ENCODE measurements at regions not wholly inside any gene's neighbourhood (a gene's known extent, or its start where the extent isn't known, plus 50 kb on each side); places are given as distances from the start of the nearest gene placed in this dataset.
A peak's percentile ranks its signal among the peaks of the same experiment; 100 is the strongest.
"Not testable (repeated sequence)": the region's sequence is repeated elsewhere in the genome, so short reads cannot be mapped to it uniquely, and the experiment has no call there.

GRCh38 chr1:228635304-228635703 is 100.0 kb upstream of the RHOU start:
- H3K9ac ChIP-seq (replicated peaks; ENCODE audit: extremely low read depth, insufficient read depth, low read length); H3K9me1 ChIP-seq (replicated peaks; ENCODE audit: control insufficient read depth, extremely low read depth, insufficient read depth, low read length); H3K27ac ChIP-seq (ENCODE audit: insufficient read depth, low read depth, low read length); H3K4me2 ChIP-seq (ENCODE audit: insufficient read depth, low read length); H3K4me1 ChIP-seq (ENCODE audit: control insufficient read depth, extremely low read depth, insufficient read depth, low read length); CTCF ChIA-PET; H3K79me2 ChIP-seq (ENCODE audit: control insufficient read depth, insufficient read depth, low read length); dilution Hi-C loops (cut with MboI; ENCODE audit: extremely low pct_ligation_motif_present, low sequenced_read_pairs); BruUV-seq (replicated peaks); H3K9me3 ChIP-seq (replicated peaks; ENCODE audit: control insufficient read depth, insufficient read depth, low read length); FAIRE-seq; H4K20me1 ChIP-seq (replicated peaks; ENCODE audit: control insufficient read depth, extremely low read depth, insufficient read depth, low read length); intact Hi-C loops (cut with micrococcal nuclease); H3K27me3 ChIP-seq (ENCODE audit: control insufficient read depth in 2 of 2, insufficient read depth in 2 of 2, low read length in 2 of 2); H2AFZ ChIP-seq (ENCODE audit: low read depth, low read length); H3K36me3 ChIP-seq (ENCODE audit: control insufficient read depth in 2 of 2, extremely low read depth in 1 of 2, insufficient read depth in 2 of 2, low read length in 2 of 2); POLR2A ChIA-PET: not testable (repeated sequence)
- DNase-seq (ENCODE audit: low read depth, low spot score), result peak; percentile 15
- H3K4me3 ChIP-seq (replicated peaks in 1 of 3; ENCODE audit: insufficient read depth in 1 of 3, low read depth in 1 of 3, low read length in 3 of 3), result peak overlapping the region in 1 of 3 experiments; percentile 37

GRCh38 chr1:228637529-228637928 is 97.8 kb upstream of the RHOU start:
- H3K79me2 ChIP-seq (ENCODE audit: control insufficient read depth, insufficient read depth, low read length); H3K9me1 ChIP-seq (replicated peaks; ENCODE audit: control insufficient read depth, extremely low read depth, insufficient read depth, low read length); H3K9me3 ChIP-seq (replicated peaks; ENCODE audit: control insufficient read depth, insufficient read depth, low read length); H3K4me3 ChIP-seq (replicated peaks in 1 of 3; ENCODE audit: insufficient read depth in 1 of 3, low read depth in 1 of 3, low read length in 3 of 3); POLR2A ChIA-PET; H3K27me3 ChIP-seq (ENCODE audit: control insufficient read depth in 2 of 2, insufficient read depth in 2 of 2, low read length in 2 of 2); CTCF ChIA-PET; H3K4me1 ChIP-seq (ENCODE audit: control insufficient read depth, extremely low read depth, insufficient read depth, low read length); H3K27ac ChIP-seq (ENCODE audit: insufficient read depth, low read depth, low read length); H3K36me3 ChIP-seq (ENCODE audit: control insufficient read depth in 2 of 2, extremely low read depth in 1 of 2, insufficient read depth in 2 of 2, low read length in 2 of 2); H2AFZ ChIP-seq (ENCODE audit: low read depth, low read length); BruUV-seq (replicated peaks); FAIRE-seq; intact Hi-C loops (cut with micrococcal nuclease); H3K4me2 ChIP-seq (ENCODE audit: insufficient read depth, low read length); dilution Hi-C loops (cut with MboI; ENCODE audit: extremely low pct_ligation_motif_present, low sequenced_read_pairs); H3K9ac ChIP-seq (replicated peaks; ENCODE audit: extremely low read depth, insufficient read depth, low read length); DNase-seq (ENCODE audit: low read depth, low spot score); H4K20me1 ChIP-seq (replicated peaks; ENCODE audit: control insufficient read depth, extremely low read depth, insufficient read depth, low read length): not testable (repeated sequence)
